DMS 273 (cell line): ENCODE measurements at regions not wholly inside any gene's neighbourhood (a gene's known extent, or its start where the extent isn't known, plus 50 kb on each side); places are given as distances from the start of the nearest gene placed in this dataset.
A peak's percentile ranks its signal among the peaks of the same experiment; 100 is the strongest.
"Not testable (repeated sequence)": the region's sequence is repeated elsewhere in the genome, so short reads cannot be mapped to it uniquely, and the experiment has no call there.

Experiments
- DNase-seq: peaks from one replicate; lab custom pipeline; 2025; ENCODE audit not compliant: unreplicated experiment; lab: John Stamatoyannopoulos, UW

DNA sequence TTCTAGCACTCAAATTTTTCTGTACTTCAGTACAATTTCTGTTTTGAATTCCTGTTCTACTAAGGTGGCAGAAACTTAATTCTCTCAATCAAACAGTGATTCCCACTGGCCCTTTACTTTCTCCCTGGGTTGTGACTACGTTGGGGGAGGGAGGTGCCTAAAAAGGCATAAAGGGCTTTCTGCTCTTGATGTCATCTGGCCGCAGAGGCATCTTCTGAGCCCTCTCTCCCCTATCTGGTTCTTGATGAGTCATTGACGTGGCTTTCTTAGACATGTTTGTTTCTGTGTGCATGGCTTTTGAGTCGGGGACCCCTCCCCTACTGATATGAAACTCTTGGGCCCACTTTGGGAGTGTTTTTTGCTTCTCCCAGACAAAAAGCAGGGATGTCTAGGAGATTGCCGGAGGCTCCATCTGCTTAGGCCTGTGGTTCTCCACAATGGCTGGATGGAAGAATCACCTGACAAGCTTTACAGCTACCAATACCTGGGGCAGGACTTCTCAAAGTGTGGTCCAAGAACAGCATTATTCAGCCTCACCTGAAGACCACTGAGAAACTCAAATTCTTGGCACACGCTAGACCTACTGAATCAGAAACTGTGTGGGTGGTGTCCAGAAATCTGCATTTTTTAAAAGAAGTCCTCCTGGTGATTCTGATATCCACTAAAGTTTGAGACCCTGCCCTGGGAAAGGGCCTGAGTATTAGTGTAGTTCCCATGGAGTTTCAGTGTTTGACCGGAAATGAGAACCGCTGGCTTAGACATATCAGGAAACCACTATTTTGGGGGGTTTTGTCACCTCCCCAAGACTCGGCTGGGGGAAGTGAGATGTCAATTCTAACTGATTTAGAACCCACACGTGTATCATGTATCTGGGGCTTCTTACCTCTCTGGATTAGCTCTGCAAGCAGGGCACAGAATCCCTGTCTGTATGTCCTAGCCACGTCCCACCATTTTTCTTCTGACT, 395.7 kb upstream of the PDE3A start:
- no peak for DNase-seq

DNA sequence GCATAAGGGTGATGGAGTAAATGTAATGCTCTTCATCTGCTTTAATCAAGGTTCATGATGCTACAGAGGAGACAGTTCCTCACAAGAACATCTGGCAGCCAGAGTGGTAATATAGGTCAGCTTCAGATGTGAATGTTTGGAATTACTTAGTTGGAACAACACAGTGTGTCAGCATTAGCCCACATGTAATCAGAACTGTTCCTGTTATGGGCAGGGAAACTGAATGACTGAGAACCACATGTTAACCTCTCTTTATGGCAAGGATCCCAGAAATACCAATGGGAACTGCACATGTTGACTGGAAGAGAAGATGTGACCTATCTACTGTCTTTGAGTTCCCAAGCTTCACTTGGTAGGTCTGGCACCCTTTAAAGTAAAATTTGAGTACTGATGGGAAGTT, 390.1 kb upstream of the PDE3A start:
- DNase-seq, result peak; percentile 62

DNA sequence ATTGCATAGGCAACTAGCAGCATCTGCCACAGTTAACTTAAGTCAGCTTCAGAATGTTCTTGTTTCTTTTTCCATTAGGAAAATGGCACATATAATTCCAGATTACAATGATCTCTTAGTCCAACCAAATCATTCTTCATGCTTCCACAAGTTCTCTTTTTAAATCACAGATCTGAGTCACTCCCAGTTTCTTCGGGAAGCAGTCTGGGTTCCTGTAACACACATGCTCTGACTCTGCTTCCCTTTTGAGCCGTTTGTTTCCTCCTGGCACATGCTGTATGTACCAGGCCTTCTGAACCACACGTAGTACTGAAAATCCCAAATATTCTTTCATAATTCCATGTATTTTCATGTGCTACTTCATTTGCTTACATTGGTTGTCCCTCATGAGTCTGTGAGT, 388.8 kb upstream of the PDE3A start:
- DNase-seq, result no peak

DNA sequence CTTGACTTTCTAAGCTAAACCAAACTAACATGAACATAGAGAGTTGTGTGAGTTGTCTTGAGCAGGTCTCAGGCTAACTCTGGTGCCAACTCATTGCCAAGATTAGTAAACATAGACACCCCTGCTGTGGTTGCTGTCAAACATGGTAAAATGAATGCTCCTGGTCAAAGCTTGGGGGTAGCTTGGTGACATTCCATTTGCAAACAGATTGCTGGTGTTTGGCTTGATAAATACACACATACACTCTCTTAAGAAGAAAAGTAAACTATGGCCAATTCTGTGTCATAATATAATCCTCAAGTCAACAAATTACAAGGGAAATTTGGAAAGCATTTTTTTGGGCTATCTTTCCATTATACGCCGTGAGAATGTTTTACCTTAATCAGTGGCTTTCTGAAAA, 386.4 kb upstream of the PDE3A start:
- no peak for DNase-seq

DNA sequence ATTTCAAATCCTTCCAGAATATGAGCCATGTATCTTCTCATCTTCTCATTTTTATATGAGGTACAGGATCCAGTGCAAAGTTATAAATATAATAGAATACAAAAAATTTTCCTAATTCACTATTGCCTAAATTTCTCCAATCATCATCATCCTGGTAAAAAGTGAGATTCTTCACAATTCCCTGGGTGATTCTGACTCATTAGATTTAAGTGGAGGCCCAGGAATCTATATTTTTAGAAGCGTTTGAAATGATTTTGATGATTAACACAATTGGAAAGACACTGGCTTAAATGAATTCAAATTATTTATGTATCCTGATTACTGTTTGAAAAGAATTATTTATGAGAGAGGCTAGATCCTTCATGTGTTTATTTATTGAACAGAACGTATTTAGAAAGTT, 380.3 kb upstream of the PDE3A start:
- DNase-seq, result no peak

DNA sequence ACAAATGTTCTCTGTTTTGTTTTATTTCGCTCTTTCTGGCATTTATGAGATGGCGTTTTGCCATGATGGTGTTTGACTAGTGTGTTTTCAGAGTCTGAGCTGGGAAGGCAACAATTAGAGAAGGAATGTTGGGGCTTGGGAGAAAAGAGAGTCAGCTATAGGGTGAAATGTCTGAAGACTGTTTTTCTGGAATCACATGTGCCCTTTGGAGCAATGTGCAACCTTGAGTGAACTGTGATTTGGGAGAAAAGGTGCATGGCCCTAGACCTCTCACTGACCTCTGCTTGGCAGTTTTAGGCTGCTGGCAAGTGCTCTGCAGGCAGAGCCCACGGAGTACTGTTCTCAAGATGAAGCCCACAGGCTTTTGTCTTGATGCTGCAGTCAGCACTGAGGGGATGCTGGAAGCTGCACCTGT, 379.9 kb upstream of the PDE3A start:
- DNase-seq, result peak; percentile 24

DNA sequence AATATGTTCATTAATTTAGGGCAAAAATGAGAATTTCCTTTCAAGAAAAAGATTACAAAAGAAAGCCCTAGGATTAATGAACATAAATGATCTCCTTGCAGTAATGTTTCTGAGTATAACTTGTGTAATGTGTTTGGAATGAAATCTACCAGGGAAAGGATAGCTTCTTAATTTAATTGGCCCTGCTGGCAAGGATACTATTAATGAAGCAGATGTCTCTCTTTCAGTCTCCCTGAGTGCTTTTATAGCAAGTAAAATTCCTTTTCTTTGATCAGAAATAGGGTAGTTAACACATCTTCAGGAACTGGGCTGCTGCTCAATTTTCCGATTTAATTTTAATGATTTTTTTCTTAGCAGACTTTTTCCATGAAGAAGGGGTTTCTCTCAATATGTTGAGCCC, 379.4 kb upstream of the PDE3A start:
- DNase-seq, result peak; percentile 44

DNA sequence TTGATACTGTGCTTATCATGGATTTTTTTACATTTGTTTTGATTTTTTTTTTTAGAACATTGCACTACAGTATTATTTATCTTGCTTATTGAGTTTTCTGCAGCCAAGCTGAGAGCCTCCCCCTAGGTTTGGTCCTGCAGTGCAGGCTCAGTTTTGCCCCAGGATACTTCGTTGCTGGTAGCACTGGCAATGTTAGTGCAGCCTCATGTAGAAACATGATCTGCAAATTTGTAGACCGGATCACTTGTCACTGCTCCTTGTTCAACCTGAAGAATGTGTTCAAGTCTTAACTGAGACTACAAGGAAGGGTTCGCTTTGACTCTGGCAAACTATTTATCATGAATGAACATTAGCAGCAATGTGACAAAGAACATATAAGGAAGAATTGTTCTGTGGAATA, 377.2 kb upstream of the PDE3A start:
- DNase-seq, result no peak

DNA sequence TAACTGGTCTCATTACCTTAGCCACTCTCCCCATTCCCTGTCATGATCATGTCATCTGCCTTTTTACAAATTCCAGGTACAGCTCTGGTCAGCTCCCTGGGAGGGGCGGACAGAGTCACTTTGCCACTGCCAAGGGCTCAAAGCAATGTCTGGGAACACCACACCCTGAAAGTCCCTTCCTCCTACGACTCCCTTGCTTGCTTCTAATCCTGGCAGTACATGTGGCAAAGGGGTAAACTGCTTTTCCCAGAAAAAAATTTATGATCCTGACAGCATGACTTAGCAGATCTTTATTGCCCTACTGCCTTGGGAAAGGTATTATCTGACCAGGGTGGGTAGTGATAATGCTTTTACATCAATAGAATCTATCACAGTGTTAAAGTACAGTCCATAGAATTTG, 376.0 kb upstream of the PDE3A start:
- no peak for DNase-seq

DNA sequence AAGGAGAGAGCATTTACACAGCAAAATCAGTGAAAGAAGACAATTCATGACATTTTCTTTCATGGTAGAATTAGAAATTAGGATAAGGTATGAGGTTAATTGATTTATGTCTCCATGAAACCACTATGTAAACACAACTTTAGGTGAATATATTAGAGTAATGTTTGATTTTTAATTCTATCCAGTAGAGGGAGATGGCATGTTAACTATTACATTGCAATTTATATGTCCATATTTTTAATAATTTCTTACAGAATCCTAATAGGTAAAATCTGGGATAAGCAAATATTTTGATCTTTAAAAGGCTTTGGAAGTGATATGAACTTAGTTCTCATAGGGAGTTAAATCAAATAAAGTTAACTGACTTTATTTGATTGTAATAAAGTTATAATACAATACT, 373.4 kb upstream of the PDE3A start:
- no peak for DNase-seq

DNA sequence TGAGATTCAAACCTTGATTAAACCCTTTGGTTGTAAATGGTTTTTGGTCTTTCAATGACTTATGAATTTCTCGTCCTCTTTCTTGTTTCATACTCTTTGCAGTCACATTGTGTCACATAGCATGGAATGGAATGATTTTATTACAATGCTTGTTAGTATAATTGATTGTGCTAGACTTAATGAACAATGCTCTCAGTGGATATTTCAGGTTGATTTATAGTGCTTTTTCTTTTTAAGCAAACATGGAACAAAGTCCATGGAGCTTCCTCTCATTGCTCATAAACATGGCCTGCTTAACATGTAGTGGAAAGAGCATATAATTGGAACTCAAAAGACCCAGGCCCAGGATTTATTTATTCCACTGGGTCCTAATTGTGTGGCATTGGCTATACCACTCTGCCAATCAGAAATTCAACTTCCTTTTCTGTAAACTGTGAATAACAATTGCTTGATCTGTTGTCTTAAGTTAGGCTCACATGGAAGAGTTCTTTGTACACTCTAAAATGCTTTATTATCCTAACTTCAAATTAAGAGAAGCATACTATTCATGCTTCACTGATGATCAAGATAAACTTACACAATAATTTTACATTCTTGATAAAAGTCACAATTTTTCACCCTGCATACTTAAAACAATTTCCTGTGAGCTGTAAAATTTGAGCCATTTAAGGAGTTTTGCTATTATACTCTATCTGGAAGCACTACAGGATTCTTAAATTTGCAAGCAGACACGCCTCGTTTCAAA, 370.5 kb upstream of the PDE3A start:
- DNase-seq, result no peak

DNA sequence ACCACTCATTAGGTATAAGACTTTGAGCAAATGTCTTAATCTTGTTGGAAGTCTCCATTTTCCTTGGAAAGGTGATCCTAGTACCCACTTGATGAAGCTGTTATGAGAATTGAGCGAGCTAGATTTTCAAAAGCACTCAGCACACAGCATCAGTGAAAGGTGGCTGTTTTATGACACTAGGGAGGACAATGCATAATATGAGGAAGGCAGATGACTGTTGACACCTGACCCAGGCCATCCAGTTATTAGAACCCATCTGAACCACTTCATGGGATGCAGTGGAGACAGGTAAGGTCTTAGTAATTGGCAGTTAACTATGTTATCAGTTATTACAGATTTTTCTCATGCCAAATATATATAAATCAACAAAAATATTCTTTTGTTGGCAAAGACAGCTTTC, 369.9 kb upstream of the PDE3A start:
- no peak for DNase-seq

DNA sequence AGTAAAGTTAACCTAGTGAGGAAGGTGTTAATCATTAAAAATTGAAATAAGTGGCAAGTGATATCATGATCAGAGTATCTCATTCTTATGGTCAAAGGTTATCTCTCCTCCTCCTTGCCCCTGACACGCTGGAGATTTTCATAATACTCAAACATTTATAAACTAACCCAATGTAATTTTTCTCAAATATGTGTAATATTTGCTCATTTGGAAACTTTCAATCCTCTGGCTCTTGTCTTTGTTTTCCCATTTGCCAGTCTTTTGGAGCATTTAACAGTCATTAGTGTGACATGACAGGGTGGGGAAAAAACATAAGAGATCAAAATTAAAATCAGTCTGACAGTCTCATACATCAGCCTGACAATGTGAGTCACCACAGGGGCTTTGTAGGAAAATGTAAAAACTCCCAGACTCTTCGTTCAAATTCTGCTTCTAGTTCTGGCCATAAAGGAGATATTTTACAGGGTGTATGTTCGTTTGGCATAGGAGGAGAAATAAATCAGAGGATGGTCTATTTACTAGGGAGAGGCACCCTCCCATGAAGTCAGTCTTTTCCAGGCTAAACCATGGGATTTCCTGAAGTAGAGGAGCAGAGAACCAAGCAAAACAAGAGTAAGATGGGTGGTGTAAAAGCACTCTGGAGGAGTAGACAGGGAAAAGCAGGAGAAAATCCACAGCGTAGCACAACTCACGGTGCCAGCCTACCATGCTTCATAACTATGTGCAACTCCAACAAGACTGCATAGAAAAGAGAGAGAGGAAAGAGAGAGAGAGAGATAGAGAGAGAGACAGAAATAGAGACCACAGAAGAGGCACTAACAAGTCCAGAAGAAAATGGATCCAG, 369.2 kb upstream of the PDE3A start:
- no peak for DNase-seq

DNA sequence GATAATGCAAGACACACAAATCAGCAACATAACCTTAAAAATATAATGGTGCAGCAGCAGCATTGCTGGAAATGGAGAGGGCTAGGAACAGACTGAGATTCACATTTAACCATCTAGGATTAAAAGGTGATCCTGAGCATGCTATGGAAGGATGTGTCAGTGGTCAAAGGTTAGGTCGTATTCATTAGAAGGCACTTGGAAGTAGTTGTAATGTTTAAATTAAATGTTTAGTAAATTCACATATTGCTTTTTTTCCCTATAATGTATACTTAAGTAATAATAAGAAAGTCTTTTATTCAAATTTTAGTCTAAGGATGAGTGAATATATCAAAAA, 368.6 kb upstream of the PDE3A start:
- DNase-seq, result no peak

DNA sequence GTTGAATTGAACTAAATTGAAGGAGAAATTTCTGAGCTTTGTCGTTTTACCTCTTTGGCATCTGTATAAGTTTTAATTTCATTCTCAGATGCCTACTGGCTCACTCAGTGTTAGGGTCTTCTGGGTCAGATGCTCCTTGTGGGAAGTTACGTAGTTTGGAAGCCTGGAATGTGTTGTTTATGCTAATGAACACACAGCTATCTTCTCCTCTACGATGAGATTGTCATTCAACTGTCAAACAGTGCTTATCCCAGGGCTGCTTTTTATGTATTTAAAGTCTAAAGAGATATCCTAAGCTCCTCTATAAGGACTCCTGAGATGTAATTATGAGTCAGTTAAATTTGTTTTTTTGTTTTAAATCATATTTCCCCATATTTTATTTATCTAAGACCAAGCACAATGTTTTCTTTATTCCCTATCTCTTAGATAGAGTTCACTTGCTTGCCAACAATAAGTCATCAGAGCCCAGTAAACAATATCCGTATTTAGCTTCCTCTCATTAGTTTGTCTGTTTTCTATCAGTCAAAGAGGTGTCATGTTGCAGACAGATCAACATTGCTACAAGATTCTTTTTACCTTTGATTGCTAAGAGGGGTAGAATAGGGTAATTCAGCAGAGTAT, 368.0 kb upstream of the PDE3A start:
- no peak for DNase-seq

DNA sequence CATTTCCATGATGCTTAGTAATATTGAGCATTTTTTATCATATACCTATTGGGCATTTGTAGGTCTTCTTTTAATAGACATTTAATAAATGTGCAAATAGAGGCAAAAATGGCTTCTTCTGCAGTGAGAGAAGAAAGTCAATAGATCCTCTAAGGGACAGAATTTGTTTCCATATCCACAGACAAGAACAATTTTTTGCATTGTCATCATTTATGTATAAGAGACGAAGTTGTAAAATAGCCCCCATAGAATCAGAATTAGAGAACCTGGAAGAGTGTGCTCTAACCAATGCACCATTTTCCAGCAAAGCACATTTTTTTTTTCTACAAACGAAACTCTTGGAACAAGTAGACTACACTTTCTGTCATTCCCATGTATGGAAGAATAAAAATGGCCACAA, 365.1 kb upstream of the PDE3A start:
- no peak for DNase-seq

DNA sequence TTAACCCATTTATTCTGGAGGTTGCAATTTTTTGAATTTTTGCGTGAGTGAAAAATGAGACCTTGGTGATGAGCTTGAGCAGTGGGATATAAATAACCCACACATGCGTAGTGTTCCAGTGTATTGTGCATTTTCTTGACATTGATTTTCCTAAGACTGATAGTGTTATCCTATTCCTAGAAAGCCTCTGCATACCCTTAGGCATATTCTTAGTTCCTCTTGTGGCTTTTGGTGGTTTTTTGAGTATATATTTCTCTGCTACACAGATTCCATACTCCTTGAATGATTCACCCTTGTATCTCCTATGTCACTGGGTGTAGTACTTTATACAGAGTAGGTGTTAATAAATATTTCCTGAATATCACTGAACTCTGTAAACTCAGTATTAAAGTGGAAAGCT, 363.4 kb upstream of the PDE3A start:
- DNase-seq, result no peak

DNA sequence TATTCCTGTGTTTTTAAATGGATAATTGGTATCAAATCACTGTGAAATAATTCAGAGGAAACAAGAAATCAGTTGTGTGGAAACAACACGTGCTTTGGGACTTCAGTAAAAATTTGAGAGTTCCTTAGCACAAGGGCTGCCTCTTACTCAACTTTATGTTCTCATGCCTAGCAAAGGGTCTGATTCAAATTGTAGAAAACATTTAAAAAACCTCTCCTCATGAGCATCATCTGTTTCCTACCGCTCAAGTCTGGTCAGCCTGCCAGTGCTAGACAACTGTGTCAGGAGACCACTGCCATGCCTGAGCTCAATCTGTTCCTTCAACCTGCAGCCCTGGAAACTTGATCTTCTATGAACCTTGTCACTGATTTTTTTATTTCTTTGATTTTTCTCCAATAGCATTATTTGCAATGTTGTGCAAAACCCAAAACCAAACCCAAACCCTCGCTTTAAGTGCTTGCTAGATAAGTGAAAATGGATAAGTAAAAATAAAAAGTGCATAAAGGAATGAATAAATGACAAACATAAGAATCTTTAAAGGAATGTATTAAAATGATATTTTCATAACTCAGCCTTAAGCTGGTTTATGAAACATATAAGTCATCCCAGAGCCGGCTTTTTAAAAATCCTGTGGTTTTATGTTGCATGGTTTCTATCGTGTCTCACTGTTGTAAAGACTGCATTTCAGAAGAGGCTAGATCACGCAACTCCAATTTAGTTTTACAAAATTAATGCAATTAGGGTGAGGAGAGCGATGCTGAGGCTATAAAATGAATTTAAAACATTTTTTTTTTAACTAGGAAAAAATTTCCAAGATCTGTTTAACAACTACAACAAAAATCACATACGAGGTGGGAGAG, 361.2 kb upstream of the PDE3A start:
- no peak for DNase-seq

DNA sequence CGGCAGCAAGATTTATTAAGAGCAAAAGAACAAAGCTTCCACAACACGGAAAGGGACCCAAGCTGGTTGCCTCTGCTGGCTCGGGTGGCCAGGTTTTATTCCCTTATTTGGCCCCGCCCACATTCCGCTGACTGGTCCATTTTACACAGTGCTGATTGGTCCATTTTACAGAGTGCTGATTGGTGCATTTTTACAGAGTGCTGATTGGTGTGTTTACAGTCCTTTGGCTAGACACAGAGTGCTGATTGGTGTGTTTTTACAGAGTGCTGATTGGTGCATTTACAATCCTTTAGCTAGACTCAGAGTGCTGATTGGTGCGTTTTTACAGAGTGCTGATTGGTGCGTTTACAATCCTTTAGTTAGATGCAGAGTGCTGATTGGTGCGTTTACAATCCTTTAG, 358.4 kb upstream of the PDE3A start:
- DNase-seq, result not testable (repeated sequence)

DNA sequence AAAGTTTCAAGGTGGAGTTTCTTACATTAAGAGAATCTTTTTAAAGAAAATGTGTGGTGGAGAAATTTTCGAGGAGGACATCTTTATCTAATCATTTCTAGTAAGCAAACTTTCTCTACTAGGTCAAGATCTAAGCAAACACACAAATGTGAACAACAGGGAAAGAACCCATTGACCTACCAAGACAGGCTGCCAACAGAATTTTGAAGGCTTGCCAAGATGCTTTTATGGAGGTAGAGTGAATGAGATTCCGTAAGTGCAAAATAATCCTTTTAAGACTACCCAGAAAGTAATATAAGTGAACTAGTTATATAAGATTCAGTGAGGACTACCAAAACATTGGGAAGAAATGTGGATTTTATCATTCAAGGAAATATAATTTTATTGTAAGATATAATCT, 357.1 kb upstream of the PDE3A start:
- peak; percentile 5 for DNase-seq
